Astrocyte (in vitro differentiated cells and primary cell): ENCODE measurements at regions not wholly inside any gene's neighbourhood (a gene's known extent, or its start where the extent isn't known, plus 50 kb on each side); places are given as distances from the start of the nearest gene placed in this dataset.

Experiments used
- CTCF ChIP-seq: IDR thresholded peaks from 2 replicates; pipeline ENCODE4 v1.5.1; 2011; ENCODE audit warnings: low read depth, mild to moderate bottlenecking, inconsistent platforms, low read length, moderate library complexity; ENCODE audit not compliant: insufficient read depth
- EZH2 ChIP-seq: IDR thresholded peaks from 2 replicates; pipeline ENCODE4 v1.6.1; 2012; ENCODE audit warnings: mild to moderate bottlenecking, low read length, inconsistent platforms; ENCODE audit not compliant: insufficient read depth

- TF ChIP-seq CTCF: no peak
- no peak for TF ChIP-seq EZH2
Observed at GRCh38 chrX:150012647-150013381, 74.5 kb upstream of the EOLA2 start.
